AG20443 (cell line): ENCODE measurements at regions not wholly inside any gene's neighbourhood (a gene's known extent, or its start where the extent isn't known, plus 50 kb on each side); places are given as distances from the start of the nearest gene placed in this dataset.

Source experiments
- DNase-seq: peaks from one replicate; pipeline ENCODE4 v3.0.0; 2012; ENCODE audit warnings: low spot score, mixed read lengths

DNA sequence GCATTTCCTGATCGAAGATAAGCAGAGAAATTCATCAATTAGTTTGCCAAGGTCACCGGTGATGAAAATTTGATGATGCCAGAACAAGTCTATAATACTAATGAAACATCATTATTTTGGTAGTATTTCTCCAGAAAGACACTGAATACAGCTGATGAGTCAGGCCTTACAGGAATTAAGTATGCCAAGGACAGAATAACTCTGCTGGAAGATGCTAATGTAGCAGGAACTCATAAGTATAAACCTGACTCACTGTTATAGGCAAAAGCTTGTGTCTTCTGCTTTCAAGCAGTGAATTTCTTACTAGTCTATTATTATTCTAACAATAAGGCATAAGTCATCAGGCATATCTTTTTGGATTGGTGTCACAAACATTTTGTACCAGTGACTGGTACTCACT, 1825.1 kb upstream of the IGFBP7 start:
- DNase-seq, result no peak

DNA sequence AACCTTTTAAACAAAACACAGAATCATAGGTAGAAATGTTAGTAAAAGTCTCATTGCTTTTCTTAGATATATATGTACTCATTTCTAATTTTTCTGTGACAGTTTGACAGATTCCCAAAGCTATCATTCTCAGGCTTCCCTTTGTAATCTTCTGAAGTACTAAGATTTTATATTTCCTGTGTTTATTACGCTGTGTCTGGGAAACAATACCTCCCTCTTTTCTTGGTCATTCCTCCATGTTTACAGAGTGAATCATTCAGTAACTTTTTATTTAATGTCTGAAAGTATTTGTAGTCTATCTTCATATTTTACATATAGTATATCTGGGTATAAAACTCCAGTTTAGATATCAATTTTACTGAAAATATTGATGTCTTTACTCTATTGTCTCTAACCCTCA, 1826.3 kb upstream of the IGFBP7 start:
- no peak for DNase-seq

DNA sequence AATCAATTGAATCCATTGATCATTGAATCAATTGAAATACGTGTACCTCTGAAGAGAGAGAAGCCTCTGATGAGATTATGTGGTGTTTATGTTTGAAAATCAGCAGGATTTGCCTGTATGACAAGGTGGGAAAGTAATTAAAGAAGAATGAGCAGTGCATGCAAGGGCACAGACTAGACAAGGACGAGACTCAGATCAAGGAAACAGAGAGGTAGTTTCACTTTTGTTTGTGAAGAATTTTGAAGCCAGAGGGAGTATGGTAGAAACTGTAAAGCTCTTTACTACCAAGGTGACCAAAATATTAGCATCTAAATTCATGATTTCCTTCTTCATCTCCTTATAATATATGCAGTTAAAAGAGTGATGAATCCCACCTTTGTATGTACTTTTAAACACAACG, 1830.0 kb upstream of the IGFBP7 start:
- no peak for DNase-seq

DNA sequence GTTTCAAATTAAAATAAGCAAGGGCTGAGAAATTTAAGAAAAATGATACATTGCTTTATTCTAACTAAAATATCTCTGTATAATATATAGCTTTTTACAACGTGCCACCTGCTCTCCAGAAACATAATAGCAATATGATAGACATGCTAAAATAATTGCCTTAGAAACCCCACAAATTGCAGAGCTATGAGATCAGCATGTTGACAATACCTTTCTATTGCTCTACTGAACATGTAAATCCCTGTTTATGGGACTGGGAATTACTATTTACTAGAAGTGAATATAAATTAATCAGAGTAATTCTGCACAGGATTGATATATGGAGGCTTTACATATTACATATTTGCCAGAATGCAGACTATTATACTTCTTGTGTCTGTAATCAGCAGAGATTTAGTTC, 1831.1 kb upstream of the IGFBP7 start:
- DNase-seq, result no peak

DNA sequence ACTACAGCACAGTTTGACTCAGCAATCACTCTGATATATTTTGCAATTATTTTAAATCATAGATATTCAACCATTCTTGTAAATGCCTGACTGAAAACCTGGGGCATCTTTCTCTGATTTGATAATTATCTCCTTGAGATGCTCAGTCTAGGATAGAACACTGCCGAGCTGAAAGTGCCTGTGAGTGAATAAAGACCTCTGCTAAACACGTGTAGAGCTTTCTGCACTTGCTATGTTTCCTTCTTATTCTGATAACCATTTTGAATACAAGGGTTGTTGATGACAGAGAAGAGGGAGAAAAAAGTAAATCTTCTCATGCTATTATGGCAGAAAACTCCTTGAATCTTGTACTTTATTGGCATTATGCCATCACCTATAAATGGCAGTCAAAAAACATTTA, 1843.4 kb upstream of the IGFBP7 start:
- no peak for DNase-seq

DNA sequence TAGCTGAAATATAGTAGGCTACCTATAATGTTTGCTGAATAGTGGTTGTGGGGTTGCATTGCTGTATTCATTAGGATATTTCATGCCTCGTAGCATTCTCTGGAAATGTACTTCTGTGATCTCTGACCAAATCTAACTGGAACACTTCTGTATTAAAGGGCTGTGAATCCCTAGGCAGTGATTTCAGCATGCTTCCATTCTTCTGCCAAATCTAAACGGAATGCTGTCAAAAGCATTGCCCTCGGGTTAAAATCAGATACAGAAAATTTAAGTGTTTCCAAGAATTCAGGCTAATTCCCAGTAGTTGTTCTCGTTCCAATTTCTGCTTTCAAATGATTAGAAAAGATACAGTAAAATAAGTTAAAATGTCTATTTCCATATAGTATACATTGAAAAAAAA, 1847.5 kb upstream of the IGFBP7 start:
- no peak for DNase-seq

DNA sequence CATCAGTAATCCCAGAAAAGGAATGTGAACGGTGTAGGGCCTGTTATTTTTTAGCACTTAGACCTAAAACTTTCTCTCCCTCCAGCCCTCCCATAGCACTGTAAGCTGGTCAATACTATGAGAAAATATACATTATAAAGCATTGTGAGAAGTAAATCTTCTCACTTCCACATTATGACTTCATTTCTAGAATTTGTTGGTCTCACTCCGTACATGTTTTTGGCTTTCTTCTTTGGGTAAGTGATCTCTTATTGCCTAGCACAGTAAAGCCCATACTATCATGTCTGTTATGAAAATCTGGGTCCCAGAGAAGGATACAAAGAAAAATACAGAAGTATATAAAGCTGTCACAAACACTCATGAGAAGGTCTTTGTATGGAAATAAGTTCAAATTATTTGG, 1851.1 kb upstream of the IGFBP7 start:
- DNase-seq, result no peak

DNA sequence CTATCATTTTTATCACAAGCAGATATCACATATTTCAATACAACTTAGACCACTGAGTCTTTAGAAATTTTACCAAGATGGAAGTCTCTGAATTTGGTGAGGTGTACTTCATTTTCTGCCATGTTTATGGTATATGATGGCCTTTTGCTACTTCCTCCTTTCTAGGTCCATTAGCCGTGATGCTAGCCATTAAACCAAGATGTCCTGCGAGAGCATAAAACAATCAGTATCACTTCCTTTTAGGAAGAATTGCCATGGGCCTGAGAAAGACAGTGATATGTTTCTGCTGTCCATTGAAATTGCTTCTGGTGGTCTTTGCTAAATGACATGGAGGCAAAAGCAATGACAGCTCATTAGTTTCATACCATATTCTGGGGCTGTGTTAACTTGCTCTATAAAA, 1851.7 kb upstream of the IGFBP7 start:
- DNase-seq, result no peak

DNA sequence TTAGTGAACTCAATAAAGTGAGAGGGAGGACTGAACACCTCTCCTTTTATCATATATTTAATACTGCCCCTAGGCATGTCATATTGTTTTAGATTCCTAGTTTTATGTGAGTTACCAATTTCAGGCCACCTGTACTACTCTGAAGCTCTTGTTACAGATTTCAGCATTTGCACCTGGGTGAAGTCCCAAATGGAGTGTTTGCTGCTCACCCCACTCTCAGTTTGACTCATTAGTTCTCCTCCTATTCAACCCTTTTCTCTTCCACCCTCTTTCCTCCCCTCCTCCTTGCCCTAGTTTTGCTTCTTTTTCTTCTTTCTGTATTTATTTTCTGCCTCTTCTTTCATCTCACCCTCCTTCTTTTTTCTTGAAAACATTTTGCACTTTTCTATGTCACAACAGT, 1852.2 kb upstream of the IGFBP7 start:
- DNase-seq, result no peak

DNA sequence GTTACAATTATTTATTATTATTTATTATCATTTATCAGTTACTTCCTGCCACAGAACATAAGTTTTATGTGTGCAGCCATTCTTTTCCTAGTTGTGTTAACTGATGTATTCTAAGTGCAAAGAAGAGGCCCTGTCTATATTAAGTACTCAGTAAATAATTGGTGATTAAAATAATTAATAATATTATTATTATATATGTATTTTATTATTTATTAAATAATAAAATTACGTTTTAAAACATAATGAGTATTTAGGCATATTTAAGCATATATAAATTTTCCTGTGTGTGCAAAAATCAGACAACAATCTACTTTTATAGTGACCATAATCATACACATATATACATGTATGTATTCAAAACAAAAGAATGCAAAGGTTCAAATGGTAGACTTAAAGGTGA, 1871.6 kb upstream of the IGFBP7 start:
- no peak for DNase-seq

DNA sequence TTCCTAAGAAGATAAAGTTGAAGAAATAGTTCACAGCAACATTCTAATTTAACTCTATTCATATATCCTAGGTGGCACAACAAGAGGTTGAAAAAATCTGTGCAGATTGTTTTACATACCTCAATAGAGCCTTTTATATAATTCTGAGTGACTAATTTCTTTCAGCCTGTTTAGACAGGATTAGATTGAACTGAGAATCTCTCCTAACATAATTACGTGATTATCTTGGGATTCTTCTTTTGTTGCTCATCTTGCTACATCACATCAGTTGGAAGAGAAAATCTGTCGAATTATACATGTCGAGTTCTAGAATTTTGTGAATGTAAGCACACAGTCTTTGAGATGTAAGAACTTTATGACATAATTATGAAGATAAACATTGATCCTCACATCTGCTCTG, 1873.7 kb upstream of the IGFBP7 start:
- no peak for DNase-seq

DNA sequence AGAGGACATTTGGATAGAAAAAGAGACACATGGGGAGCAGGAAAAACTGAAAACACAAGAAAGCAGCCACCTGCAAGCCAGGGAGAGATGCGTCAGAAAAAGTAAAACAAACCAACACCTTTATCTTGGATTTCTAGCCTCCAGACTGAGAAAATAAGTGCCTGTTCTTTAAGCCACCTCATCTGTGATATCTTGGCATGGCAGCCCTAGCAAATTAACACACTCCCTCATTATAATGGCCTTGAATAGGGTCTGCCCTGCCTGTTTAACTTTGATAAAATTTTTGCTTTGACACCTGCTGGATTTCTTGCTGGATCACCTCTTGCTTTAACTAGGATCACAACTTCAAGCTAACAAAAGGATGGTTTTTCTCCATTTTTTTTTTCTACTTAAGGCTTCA, 1892.0 kb upstream of the IGFBP7 start:
- no peak for DNase-seq

DNA sequence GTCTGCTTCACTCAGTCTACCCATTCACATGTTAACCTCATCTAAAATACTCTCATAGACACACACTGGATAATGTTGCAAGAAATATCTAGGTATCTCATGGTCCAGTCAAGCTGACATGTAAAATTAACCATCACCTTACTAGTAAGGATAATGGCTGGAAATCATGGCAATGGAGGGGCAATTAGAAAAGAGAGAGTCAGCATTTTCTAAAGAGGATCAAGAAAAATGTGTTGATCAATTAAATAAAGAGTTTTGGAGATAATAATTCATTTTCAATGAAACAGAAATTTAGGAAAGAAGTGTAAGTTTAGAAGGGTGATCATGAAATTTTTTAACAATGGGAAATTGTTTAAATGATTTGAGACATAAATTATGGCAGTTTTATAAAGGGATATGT, 1914.1 kb upstream of the IGFBP7 start:
- DNase-seq, result no peak

DNA sequence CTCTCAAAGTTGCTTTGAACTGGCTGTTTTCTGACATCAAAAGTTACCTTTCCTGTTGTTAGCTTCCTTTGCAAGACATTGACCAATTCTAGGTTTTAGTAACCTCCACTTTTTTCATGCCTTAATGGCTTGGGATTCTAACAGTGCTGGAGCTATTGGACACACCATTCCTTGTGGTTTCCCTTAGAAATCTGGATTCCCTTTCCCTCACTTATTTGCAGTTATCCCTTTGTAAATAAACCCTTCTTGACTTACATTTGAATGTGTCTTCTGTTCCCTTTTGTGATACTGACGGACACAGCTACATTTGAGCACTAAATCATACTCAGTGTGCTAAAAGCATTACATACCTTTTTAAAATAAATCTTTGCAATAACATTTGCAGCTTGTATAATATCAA, 1927.6 kb upstream of the IGFBP7 start:
- no peak for DNase-seq

DNA sequence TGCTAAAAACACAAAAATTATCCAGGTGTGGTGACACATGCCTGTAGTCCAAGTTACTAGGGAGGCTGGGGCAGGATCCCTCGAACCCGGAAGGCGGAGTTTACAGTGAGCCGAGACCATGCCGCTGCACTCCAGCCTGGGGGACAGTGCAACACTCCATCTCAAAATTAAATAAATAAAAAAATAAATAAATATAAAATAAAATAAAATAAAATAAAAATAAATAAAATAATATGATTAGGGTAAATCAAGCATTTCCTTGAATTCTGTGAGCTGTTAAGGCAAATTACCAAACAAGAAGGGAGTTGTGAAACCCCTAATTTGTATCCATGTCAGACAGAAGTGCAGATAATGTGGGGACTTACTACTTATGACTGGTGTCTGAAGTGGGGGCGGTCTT, 1928.9 kb upstream of the IGFBP7 start:
- DNase-seq, result no peak

DNA sequence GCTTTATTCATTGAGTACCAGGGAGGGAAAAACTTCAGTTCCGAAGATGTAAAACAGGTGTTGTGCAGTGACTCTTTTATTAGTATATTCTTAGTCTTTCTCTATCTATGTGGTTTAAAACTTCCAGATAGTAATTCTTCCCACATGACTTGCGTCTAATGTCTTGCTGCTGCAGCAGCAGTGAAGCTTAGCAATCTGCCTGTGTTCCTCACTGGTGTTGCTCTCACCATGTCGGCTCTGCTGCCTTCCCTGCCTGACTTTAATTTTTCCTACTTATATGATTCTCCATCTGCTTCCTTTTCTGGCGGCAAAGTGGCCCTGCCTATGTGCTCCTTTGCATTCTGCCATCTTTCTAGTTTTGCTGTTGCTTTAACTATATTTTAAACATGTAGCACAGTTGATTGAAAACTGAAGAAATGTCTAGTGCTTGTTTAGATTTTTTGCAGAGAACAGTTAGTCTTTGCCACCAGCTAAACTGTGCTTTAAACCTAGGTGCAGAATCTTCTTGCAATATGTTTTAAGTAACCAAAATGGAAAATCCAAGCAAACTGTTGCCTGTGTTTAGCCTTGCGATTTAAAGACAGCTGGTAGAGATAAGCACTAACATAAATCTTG, 1934.2 kb upstream of the IGFBP7 start:
- DNase-seq, result no peak

DNA sequence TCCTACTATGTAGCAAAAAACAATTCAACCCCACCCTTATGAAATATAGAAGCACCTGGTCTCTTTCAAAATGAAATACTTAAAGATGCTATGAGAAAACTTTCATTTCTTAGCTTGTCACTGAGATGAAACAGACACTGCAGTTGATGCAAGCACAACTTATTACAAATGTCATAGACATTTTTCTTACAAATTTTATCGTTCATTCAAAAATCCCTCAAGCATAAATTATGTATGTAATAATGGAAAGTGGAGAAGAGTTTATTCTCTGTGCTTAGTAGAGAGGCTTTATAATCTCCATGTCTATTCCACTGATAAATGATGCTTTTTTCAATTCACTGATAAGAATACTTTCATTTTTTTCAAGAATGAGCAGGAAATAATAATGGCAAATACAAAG, 1943.9 kb upstream of the IGFBP7 start:
- no peak for DNase-seq

DNA sequence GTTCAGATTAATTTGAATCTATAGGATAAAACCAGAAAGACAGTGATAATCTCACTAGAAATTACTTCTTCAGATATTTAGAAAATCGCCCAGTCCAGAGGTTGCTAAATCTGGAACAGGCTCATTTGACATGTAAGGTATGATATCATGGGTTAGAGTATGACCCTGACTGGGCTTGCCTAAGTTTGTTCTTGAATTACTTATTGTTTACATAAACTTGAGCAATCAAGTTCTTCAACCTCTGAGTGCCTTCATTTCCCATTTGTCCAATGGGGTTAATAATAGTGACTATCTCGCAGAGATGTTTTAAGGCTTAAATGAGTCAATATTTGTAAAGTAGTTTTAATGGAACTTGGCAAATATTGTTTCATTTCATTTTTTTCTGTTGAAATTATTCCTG, 1947.6 kb upstream of the IGFBP7 start:
- no peak for DNase-seq

DNA sequence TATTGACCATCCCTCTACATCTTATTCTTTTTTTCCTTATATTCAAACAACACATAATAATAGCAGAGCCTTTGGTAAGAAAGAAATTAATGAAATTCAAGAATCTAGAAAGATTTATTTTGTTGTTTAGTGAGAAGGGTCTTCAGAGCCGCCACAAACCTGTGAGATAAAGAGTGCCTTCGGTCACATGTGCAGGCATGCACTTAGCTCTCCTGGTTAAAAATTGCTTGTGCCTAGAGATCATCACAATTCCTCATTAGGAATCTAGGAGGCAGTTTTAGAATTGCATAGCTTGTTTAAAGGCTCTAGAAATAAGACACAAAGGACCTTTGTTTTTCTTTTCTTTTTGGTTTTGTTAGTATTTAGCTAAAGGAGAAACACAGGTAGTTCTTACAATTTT, 1948.4 kb upstream of the IGFBP7 start:
- DNase-seq, result no peak

DNA sequence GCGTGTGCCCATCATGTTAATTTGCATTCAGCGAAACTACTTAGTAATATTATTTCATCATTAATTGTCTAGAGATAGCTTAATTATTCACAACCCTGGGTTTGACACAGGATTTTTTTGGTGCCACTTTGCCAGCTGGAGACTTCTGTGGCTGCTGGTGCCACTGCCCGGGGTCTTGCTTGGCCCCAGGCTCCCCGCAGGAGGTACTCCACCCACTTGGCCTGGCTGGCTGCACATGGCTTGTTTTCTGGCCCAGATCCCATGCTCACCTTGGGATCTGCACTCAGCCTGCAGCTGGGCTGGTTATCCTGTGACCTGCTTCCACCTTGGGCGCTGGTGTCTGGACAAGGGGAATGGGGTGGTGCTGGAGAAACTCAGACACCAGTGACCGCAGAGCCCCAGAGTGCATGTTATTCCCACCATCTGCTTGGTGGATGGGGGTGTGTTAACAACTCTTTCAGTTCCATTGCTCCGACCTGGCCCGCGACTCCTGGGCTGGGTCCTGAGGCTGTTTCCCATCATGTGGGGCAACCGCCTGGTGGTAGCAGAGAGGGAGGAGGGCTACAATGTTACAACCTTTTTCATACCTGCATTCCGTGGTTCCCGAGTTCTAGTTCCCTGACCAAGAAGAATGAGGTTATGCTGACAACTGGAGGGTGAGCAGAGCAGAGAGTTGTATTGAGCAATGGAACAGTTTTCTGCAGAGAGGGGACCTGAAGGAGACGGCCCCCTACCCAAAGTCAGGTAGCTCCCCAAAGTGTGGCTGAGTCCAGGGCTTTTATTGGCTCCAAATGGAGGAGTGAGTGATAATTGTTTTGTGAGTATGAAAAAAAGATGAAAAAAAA, 1950.0 kb upstream of the IGFBP7 start:
- DNase-seq, result no peak

DNA sequence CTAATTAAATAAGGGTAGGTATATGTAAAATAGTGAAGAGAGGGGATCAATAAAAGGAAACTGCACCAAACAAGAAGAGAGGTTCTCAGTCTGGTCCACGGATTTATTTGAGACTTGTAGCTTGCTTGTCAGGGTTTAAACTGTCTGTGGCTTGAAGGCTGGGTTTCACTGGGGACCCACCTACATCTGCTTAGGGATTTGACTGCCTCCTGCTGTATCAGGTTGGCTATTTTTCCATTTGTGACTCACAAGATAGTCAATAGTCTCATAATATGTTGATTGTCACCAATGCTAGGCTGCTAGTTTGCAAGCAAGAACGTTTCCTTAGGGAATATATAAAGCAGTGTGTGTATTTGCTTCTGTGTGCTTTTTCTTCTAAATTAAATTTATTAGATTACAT, 1950.7 kb upstream of the IGFBP7 start:
- no peak for DNase-seq

DNA sequence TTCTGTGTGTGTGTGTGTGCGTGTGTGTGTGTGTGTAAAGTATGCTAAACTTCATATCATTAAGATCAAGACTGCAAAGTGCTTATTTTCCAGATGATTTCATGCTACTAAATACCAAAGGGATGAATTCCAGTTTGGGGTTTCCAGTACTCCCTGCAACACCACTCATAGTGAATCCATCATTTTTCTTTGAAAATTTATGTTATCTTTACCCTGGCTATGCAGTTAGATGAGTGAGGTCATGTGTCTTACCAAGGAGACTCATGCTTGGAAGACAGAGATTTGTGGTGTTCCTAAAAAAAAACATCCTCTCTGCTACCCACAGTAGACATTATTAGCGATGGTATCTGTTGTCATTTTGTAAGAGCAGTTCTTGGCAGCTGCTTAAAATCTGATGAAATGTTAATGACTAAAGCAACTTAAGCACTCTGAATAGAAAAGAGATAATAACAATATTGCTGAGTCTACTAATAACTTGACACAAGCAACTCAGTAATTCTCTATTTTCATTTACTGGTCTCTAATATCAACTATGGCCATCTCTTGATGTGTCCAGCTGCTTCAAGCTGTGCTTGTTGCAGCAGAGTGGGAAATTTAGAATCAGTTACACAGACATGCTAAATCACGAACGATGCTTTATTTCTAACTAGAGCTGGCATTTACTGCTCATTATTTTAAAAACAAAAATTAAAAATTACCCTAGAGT, 1953.0 kb upstream of the IGFBP7 start:
- DNase-seq, result no peak

DNA sequence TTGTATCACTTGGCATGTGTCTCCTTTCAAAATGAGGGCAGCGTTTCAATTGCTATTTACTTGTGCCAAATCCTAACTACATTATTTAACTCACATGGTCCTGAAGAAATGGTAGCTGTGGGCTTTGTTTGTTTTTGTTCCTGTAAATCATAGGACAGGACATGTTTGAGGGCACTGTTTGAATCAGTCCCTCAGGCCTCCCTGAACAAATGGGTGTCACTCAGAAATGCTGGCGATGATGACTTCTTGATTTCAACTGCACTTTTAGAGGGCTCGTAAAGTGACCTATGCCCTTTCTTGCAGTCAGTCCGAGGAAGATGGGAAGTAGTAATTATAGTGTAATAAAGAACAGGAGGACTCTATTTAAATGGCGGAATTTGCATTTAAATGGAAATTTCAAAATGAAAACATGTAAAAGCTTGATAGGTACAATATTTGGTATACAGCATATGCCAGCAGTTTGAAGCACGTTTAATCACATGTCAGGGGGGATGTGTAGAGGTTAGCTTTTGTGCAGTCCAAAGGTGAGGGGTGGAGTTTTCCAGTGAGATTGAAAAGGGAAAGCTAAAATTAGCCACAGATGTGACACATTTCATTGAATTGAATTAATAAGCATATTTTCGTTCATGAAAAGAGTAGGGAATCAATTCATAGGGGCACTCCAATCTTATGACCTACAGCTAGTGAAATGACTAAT, 1958.7 kb upstream of the IGFBP7 start:
- DNase-seq, result no peak
